Neuronal stem cell (in vitro differentiated cells): ENCODE measurements at regions not wholly inside any gene's neighbourhood (a gene's known extent, or its start where the extent isn't known, plus 50 kb on each side); places are given as distances from the start of the nearest gene placed in this dataset.

Source experiments
- DNase-seq: peaks from one replicate; pipeline ENCODE4 v3.0.0-alpha.2; 2013; ENCODE audit warnings: low spot score
- H2AFZ ChIP-seq: one replicate; pipeline ENCODE4 v1.6.1; 2013; ENCODE audit warnings: mild to moderate bottlenecking, low read length, inconsistent platforms
- H2AK5ac ChIP-seq: 2 replicates; pipeline ENCODE4 v1.6.1; 2013; ENCODE audit warnings: low read depth, mild to moderate bottlenecking, inconsistent platforms, low read length, moderate library complexity, mixed read lengths
- H2BK120ac ChIP-seq: 2 replicates; pipeline ENCODE4 v1.6.1; 2013; ENCODE audit warnings: low read depth, mild to moderate bottlenecking, inconsistent platforms, low read length, moderate library complexity, mixed read lengths
- H2BK12ac ChIP-seq: one replicate; pipeline ENCODE4 v1.6.1; 2013; ENCODE audit warnings: low read length, inconsistent platforms
- H2BK15ac ChIP-seq: 2 replicates; pipeline ENCODE4 v1.6.1; 2013; ENCODE audit warnings: mild to moderate bottlenecking, low read length, inconsistent platforms, mixed read lengths
- H2BK5ac ChIP-seq: one replicate; pipeline ENCODE4 v1.6.1; 2013; ENCODE audit warnings: inconsistent platforms, mild to moderate bottlenecking, low read length, moderate library complexity
- H3K14ac ChIP-seq: one replicate; pipeline ENCODE4 v1.6.1; 2013; ENCODE audit warnings: low read length, inconsistent platforms
- H3K18ac ChIP-seq: 2 replicates; pipeline ENCODE4 v1.6.1; 2013; ENCODE audit warnings: low read length, inconsistent platforms
- H3K23ac ChIP-seq: 2 replicates; pipeline ENCODE4 v1.6.1; 2013; ENCODE audit warnings: low read depth, mild to moderate bottlenecking, mixed read lengths, low read length, inconsistent platforms; ENCODE audit not compliant: poor library complexity
- H3K27ac ChIP-seq: replicated peaks from 3 replicates; pipeline ENCODE4 v1.5.1; 2013; ENCODE audit warnings: low read length, inconsistent platforms
- H3K27me3 ChIP-seq, 3 experiments: 2 replicates each; pipeline ENCODE4 v1.6.1; 2013; ENCODE audit warnings: low read length in 3 of 3, mild to moderate bottlenecking in 2 of 3, inconsistent platforms in 1 of 3, low read depth in 1 of 3, mixed read lengths in 1 of 3, moderate library complexity in 1 of 3; ENCODE audit not compliant: control insufficient read depth in 3 of 3, insufficient read depth in 3 of 3
- H3K36me3 ChIP-seq, 2 donors: replicated peaks in 1 of 2; 2 replicates each; pipeline ENCODE4 v1.6.1; 2013; ENCODE audit warnings: low read length in 2 of 2; ENCODE audit not compliant: control insufficient read depth in 2 of 2, insufficient read depth in 2 of 2
- H3K4ac ChIP-seq: 2 replicates; pipeline ENCODE4 v1.6.1; 2013; ENCODE audit warnings: inconsistent platforms, mild to moderate bottlenecking, low read length, moderate library complexity
- H3K4me1 ChIP-seq, 2 donors: 1 replicate in 1 of 2; 2 replicates in 1 of 2; pipeline ENCODE4 v1.6.1; 2013; ENCODE audit warnings: low read length in 2 of 2, low read depth in 1 of 2; ENCODE audit not compliant: control insufficient read depth in 2 of 2, insufficient read depth in 1 of 2
- H3K4me2 ChIP-seq: one replicate; pipeline ENCODE4 v1.6.1; 2013; ENCODE audit warnings: mild to moderate bottlenecking, low read length, inconsistent platforms; ENCODE audit not compliant: insufficient read depth, poor library complexity, severe bottlenecking
- H3K4me3 ChIP-seq, 2 donors: 2 replicates each; pipeline ENCODE4 v1.5.1; 2013; ENCODE audit warnings: low read length in 2 of 2, mild to moderate bottlenecking in 2 of 2, inconsistent platforms in 1 of 2, moderate library complexity in 1 of 2
- H3K79me1 ChIP-seq: one replicate; pipeline ENCODE4 v1.6.1; 2013; ENCODE audit warnings: low read depth, mild to moderate bottlenecking, inconsistent platforms, low read length, moderate library complexity
- H3K9ac ChIP-seq: one replicate; pipeline ENCODE4 v1.6.1; 2013; ENCODE audit warnings: mild to moderate bottlenecking, low read depth, low read length, inconsistent platforms; ENCODE audit not compliant: poor library complexity
- H3K9me3 ChIP-seq, 2 donors: replicated peaks in 1 of 2; 2 replicates each; pipeline versions ENCODE3 to v1.6.1; 2013; ENCODE audit warnings: low read length in 2 of 2, mild to moderate bottlenecking in 2 of 2, inconsistent platforms in 1 of 2, low read depth in 1 of 2, mixed read lengths in 1 of 2, moderate library complexity in 1 of 2; ENCODE audit not compliant: control insufficient read depth in 2 of 2, insufficient read depth in 1 of 2
- H4K8ac ChIP-seq: one replicate; pipeline ENCODE4 v1.6.1; 2013; ENCODE audit warnings: low read depth, mild to moderate bottlenecking, inconsistent platforms, low read length, moderate library complexity
- H4K91ac ChIP-seq: one replicate; pipeline ENCODE4 v1.6.1; 2013; ENCODE audit warnings: low read length, low read depth, mild to moderate bottlenecking, inconsistent platforms; ENCODE audit not compliant: poor library complexity
- WGBS, 2 donors: extraction: QIAGEN DNeasy Blood & Tissue Kit; methylation state at CpG; one replicate each; pipeline ENCODE4 v1.1.7; 2013; ENCODE audit warnings: missing lambda C conversion rate in 2 of 2, mixed read lengths in 1 of 2; ENCODE audit not compliant: insufficient read length in 2 of 2, insufficient replicate concordance in 1 of 2; ENCODE audit errors: extremely low coverage in 2 of 2; 5-methylcytosine and 5-hydroxymethylcytosine counted together

DNA sequence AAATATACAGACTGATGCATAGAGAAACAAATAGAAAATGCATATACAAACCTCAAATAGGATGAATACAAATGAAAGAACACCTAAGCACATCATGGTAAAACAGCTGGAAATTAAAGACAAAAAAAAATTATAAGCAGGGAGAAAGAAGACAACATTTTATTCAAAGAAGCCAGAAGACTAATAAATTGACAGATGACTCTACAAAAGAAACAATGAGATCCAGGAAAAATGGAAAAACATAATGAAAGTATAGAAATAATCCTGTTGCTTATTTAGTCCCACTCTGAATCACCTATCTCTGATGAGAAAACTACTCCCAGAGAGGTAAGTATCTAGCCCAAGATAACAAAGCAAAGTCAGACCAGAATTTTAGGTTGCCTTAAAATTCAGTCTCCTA, 143.4 kb downstream of the RBM43 start:
- no peak overlapping the region for H3K27ac ChIP-seq
- no peak overlapping the region for H2BK5ac ChIP-seq
- H3K4ac ChIP-seq: no peak overlapping the region
- H3K9me3 ChIP-seq: peaks cover 0 to 20% of the 10 kb centered on the region in 2 donors
- DNase-seq: no peak
- H4K91ac ChIP-seq: no peak overlapping the region
- H3K4me2 ChIP-seq: no peak overlapping the region
- no peaks in the 10 kb centered on the region for H3K36me3 ChIP-seq
- H2BK12ac ChIP-seq: no peak overlapping the region
- H2BK15ac ChIP-seq: no peak overlapping the region
- no peak overlapping the region for H2BK120ac ChIP-seq
- H4K8ac ChIP-seq: no peak overlapping the region
- H3K9ac ChIP-seq: no peak overlapping the region
- no peak overlapping the region for H3K23ac ChIP-seq
- H3K79me1 ChIP-seq: no peaks in the 10 kb centered on the region
- H3K14ac ChIP-seq: no peak overlapping the region
- no peak overlapping the region for H2AFZ ChIP-seq
- no peaks in the 10 kb centered on the region for H3K4me1 ChIP-seq
- H3K27me3 ChIP-seq: no peaks in the 10 kb centered on the region
- H3K18ac ChIP-seq: no peak overlapping the region
- H2AK5ac ChIP-seq: no peak overlapping the region
- H3K4me3 ChIP-seq: no peak overlapping the region

DNA sequence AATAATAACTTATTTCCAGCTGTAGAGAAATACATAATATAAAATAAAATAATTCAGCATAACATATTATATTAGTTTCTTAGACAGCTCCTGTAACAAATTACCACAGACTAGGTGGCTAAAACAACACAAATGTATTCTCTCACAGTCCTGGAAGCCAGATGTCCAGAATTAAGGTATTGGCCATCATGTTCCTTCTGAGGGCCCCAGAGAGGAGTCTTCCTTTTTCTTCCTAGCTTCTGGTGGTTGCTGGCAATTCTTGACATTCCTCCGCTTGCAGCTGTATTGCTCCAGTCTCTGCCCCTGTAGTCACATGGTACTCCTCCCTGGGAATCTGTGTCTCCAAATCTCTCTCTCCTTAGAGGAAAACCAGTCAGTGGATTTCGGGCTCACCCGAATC, 146.8 kb downstream of the RBM43 start:
- Histone ChIP-seq H4K8ac (no peak overlapping the region), H2AFZ (no peak overlapping the region)

DNA sequence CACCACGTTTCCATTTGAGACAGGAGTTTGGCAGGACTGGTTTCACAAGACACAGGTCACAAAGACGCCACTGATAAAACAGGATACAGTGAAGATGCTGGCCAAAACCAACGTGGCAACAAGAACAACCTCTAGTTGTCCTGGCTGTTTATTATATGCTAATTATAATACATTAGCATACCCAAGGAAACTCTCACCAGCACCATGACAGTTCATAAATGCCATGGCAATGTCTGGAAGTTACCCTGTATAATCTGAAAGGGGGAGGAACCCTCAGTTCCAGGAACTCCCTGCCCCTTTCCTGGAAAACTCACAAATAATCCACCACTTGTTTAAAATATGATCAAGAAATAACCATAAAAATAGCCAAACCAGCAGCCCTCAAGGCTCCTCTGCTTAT, 148.3 kb downstream of the RBM43 start:
- no peak overlapping the region for H2AFZ ChIP-seq
- H4K91ac ChIP-seq: no peak overlapping the region
- DNase-seq: no peak
- no peak overlapping the region for H3K27ac ChIP-seq
- no CpG with 5 or more reads among the region's 3 CpGs for WGBS, 2 donors
- no peaks in the 10 kb centered on the region for H3K4me1 ChIP-seq
- peaks cover under 1 to 13% of the 10 kb centered on the region in 2 donors for H3K9me3 ChIP-seq
- H2BK15ac ChIP-seq: no peak overlapping the region
- H2BK120ac ChIP-seq: no peak overlapping the region
- no peak overlapping the region for H2AK5ac ChIP-seq
- H3K9ac ChIP-seq: no peak overlapping the region
- H2BK5ac ChIP-seq: no peak overlapping the region
- no peak overlapping the region for H3K14ac ChIP-seq
- H3K27me3 ChIP-seq: no peaks in the 10 kb centered on the region
- H3K23ac ChIP-seq: no peak overlapping the region
- H3K79me1 ChIP-seq: no peaks in the 10 kb centered on the region
- no peak overlapping the region for H3K4me2 ChIP-seq
- no peak overlapping the region for H3K4me3 ChIP-seq
- no peaks in the 10 kb centered on the region for H3K36me3 ChIP-seq
- no peak overlapping the region for H3K18ac ChIP-seq
- no peak overlapping the region for H2BK12ac ChIP-seq
- H3K4ac ChIP-seq: no peak overlapping the region
- H4K8ac ChIP-seq: no peak overlapping the region

More for the DNA sequence above, 146.8 kb downstream of the RBM43 start:
- no peak for DNase-seq
- no peak overlapping the region for H2BK120ac ChIP-seq
- H3K4me3 ChIP-seq: no peak overlapping the region
- H3K23ac ChIP-seq: no peak overlapping the region
- H2AK5ac ChIP-seq: no peak overlapping the region
- H3K18ac ChIP-seq: no peak overlapping the region
- H2BK5ac ChIP-seq: no peak overlapping the region
- H3K9me3 ChIP-seq: peaks cover 0 to 20% of the 10 kb centered on the region in 2 donors
- H3K4ac ChIP-seq: no peak overlapping the region
- no peak overlapping the region for H2BK12ac ChIP-seq
- H3K4me2 ChIP-seq: no peak overlapping the region
- H3K27ac ChIP-seq: no peak overlapping the region
- H3K36me3 ChIP-seq: no peaks in the 10 kb centered on the region
- no peaks in the 10 kb centered on the region for H3K27me3 ChIP-seq
- H3K9ac ChIP-seq: no peak overlapping the region
- no CpG with 5 or more reads among the region's 3 CpGs for WGBS, 2 donors
- H4K91ac ChIP-seq: no peak overlapping the region
- no peak overlapping the region for H2BK15ac ChIP-seq
- no peaks in the 10 kb centered on the region for H3K79me1 ChIP-seq
- H3K4me1 ChIP-seq: no peaks in the 10 kb centered on the region
- H3K14ac ChIP-seq: no peak overlapping the region

DNA sequence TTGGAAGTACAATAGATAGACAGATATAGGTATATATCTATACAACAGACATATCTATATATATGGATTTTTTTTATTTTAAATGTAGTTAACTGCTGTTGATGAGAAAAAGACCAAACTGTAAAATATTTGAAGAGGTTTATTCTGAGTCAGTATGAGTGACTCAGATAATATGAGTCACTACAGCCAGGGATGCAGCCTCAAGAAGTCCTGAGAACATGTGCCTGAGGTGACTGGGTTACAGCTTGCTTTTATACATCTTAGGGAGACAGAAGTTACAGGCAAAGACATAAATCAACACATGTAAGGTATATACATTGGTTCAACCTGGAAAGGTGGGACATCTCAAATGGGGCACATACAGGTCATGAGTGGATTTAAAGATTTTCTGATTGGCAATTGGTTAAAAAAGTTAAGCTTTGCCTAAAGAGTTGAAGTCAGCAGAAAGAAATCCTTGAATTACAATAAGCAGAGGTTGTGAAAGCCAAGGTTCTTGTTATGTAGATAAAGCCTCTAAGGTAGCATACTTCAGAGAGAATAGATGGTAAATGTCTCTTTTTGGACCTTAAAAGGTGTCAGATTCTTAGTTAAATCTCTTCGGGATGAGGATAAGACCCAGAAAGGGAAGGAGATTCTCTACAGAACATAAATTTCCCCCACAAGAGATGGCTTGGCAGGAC, 149.9 kb downstream of the RBM43 start:
- Histone ChIP-seq H3K14ac (no peak overlapping the region), H3K9me3 (peaks cover 0 to 4% of the 10 kb centered on the region in 2 donors), H3K9ac (no peak overlapping the region), H3K36me3 (no peaks in the 10 kb centered on the region), H2BK12ac (no peak overlapping the region), H2AFZ (no peak overlapping the region), H4K8ac (no peak overlapping the region), H3K79me1 (no peaks in the 10 kb centered on the region), H4K91ac (no peak overlapping the region), H2BK5ac (no peak overlapping the region), H3K23ac (no peak overlapping the region), H3K4ac (no peak overlapping the region), H3K18ac (no peak overlapping the region), H3K4me1 (no peaks in the 10 kb centered on the region), H2BK120ac (no peak overlapping the region), H2AK5ac (no peak overlapping the region), H2BK15ac (no peak overlapping the region), H3K4me3 (no peak overlapping the region), H3K27ac (no peak overlapping the region), H3K4me2 (no peak overlapping the region), H3K27me3 (no peaks in the 10 kb centered on the region)
- no CpG with 5 or more reads among the region's 1 CpG for WGBS, 2 donors
- DNase-seq: no peak
